PC-3 (cell line): ENCODE measurements at regions not wholly inside any gene's neighbourhood (a gene's known extent, or its start where the extent isn't known, plus 50 kb on each side); places are given as distances from the start of the nearest gene placed in this dataset.

Source experiments
- CTCF ChIP-seq: fragments of 300-600 bp; sonication (generic); conservative IDR thresholded peaks from 2 replicates; pipeline ENCODE4 v1.5.1; 2017; ENCODE audit warnings: antibody characterized with exemption, low read depth, mild to moderate bottlenecking, low read length
- EZH2 ChIP-seq: fragments of 300-600 bp; sonication (generic); IDR thresholded peaks from one replicate; pipeline ENCODE4 v1.6.1; 2017; ENCODE audit warnings: antibody characterized with exemption, mild to moderate bottlenecking, low read length; ENCODE audit not compliant: unreplicated experiment

- TF ChIP-seq CTCF (no peak), EZH2 (no peak)
Measured at GRCh38 chr22:34437140-34437539, 516.9 kb upstream of the LARGE1 start.
